RWPE1 (cell line): ENCODE measurements at regions not wholly inside any gene's neighbourhood (a gene's known extent, or its start where the extent isn't known, plus 50 kb on each side); places are given as distances from the start of the nearest gene placed in this dataset.

Source experiments
- CTCF ChIA-PET: fragments of 350-600 bp; sonication (Branson Sonifier 250); formaldehyde crosslinking; extraction: SDS; loops from one replicate; lab custom pipeline; 2021; lab: Yijun Ruan, JAX
- POLR2A ChIA-PET: fragments of 400-600 bp; formaldehyde crosslinking; extraction: SDS; loops from one replicate; lab custom pipeline; 2020; ENCODE audit warnings: antibody characterized with exemption; ENCODE audit not compliant: low non-redundant PET; lab: Yijun Ruan, JAX
- DNase-seq: peaks from one replicate; pipeline ENCODE4 v3.0.0; 2012; ENCODE audit warnings: low spot score
- H3K27ac ChIP-seq: fragments of 450-650 bp; 2 replicates; pipeline ENCODE4 v1.5.1; 2017
- TF ChIP-seq, protein P1 (sequence below): fragments of 450-650 bp; conservative IDR thresholded peaks from 2 replicates; pipeline ENCODE4 v1.5.1; 2017; ENCODE audit warnings: low read depth, mild to moderate bottlenecking

DNA sequence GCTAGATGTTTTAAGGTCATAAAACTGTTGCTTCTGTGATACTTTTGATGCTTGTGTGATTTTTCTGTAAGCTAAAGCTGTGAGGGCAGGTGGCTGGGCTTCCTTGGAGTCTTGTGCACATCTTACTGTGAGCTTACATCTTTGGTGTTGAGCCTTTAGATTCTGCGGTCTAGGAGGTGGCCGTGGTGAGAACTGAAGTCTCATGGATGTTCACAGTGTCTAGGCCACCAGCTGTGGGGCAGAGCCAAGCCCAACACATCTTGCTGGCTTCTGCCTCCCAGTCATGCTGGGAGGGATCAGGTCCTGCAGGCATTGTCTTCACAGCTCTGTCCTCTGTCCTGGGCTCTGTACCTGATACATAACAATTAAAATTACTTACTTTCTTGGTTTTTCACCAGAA, 219.7 kb upstream of the HS6ST1 start:
- CTCF ChIA-PET, result no interaction called here
- DNase-seq, result no peak
- POLR2A ChIA-PET, result no interaction called here
- TF ChIP-seq, protein P1, sequence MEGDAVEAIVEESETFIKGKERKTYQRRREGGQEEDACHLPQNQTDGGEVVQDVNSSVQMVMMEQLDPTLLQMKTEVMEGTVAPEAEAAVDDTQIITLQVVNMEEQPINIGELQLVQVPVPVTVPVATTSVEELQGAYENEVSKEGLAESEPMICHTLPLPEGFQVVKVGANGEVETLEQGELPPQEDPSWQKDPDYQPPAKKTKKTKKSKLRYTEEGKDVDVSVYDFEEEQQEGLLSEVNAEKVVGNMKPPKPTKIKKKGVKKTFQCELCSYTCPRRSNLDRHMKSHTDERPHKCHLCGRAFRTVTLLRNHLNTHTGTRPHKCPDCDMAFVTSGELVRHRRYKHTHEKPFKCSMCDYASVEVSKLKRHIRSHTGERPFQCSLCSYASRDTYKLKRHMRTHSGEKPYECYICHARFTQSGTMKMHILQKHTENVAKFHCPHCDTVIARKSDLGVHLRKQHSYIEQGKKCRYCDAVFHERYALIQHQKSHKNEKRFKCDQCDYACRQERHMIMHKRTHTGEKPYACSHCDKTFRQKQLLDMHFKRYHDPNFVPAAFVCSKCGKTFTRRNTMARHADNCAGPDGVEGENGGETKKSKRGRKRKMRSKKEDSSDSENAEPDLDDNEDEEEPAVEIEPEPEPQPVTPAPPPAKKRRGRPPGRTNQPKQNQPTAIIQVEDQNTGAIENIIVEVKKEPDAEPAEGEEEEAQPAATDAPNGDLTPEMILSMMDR, result no peak
- H3K27ac ChIP-seq, result no peak overlapping the region

DNA sequence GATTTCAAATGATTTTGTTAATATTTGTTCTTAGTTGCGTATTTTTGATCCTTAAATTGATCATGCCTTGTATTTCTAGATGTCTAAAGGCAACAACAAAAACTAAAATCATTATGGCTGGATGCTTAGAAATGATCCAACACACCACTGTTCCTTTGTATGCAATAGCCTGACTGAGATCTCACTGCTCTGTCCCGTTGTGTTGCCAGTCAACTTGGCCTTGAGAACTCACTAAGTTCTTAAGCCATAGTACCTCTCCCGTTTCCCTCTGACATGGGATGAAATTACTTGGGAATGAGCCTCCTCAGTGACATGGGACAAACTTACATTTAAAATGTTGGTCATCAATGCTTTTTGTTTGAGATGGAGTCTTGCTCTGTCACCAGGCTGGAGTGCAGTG, 222.0 kb upstream of the HS6ST1 start:
- DNase-seq, result no peak
- ChIA-PET CTCF (no interaction called here), POLR2A (no interaction called here)
- TF ChIP-seq, protein P1, result no peak
- no peak overlapping the region for H3K27ac ChIP-seq

DNA sequence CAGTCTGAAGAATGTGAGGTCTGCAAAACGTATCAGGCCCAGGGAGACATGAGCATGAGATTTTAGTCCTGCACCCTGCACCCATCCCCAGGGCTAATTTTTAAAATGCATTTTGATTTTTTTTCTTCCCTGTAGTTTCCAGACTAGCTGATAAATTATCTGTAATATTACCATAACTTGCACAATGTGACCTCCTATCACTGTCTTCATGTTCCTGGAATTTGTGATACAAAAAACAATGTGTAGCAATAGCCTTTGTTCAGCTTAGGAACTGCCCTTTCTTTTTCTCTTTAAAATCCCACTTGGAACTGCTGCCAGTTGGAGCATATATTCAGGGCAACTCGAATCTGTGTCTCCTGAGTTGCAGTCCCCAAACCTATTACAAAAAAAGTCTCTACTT, 222.8 kb upstream of the HS6ST1 start:
- CTCF ChIA-PET, result no interaction called here
- POLR2A ChIA-PET, result no interaction called here
- DNase-seq, result no peak
- TF ChIP-seq, protein P1, result no peak
- H3K27ac ChIP-seq, result no peak overlapping the region

DNA sequence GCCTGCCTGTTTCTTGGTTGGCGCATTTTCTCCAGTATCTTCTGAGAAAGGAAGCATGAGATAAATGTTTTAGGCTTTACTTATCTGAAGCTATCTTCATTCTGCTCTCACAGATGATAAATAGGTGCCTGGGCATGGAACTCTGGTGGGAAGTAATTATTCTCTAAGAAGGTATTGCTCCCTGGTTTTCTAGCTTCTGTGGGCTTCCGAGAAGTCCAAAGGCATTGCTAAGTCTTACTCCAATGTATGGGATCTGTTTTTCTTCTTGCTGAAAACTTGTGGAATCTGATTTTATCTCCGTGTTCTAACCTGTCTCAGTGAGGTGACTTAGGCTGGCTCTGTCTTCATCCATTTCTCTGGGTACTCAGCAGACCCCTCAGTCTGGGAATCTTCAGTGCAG, 224.4 kb upstream of the HS6ST1 start:
- DNase-seq, result no peak
- TF ChIP-seq, protein P1, result no peak
- POLR2A ChIA-PET, result no interaction called here
- CTCF ChIA-PET, result no interaction called here
- H3K27ac ChIP-seq, result no peak overlapping the region

DNA sequence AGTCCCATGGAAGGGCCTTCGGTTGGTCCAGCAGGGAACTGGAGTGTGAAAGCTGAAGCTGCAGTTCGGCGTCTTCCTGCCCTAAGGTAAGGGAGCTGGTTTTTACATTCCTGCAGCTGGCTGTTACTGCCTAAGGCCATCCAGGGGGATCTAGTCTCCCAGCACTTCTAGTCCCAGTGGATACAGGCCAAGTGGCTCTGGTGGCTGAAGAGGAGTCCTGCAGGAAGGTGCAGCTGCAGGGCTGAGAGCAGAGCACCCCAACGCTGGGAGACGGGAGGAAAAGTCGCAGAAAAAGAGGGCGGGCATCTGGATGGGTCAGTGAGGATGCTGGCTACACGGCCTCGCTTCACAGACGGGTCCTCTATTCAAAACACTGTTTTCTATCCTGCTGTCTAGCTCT, 225.0 kb upstream of the HS6ST1 start:
- ChIA-PET CTCF (no interaction called here), POLR2A (no interaction called here)
- H3K27ac ChIP-seq, result no peak overlapping the region
- DNase-seq, result no peak
- TF ChIP-seq, protein P1, result no peak

DNA sequence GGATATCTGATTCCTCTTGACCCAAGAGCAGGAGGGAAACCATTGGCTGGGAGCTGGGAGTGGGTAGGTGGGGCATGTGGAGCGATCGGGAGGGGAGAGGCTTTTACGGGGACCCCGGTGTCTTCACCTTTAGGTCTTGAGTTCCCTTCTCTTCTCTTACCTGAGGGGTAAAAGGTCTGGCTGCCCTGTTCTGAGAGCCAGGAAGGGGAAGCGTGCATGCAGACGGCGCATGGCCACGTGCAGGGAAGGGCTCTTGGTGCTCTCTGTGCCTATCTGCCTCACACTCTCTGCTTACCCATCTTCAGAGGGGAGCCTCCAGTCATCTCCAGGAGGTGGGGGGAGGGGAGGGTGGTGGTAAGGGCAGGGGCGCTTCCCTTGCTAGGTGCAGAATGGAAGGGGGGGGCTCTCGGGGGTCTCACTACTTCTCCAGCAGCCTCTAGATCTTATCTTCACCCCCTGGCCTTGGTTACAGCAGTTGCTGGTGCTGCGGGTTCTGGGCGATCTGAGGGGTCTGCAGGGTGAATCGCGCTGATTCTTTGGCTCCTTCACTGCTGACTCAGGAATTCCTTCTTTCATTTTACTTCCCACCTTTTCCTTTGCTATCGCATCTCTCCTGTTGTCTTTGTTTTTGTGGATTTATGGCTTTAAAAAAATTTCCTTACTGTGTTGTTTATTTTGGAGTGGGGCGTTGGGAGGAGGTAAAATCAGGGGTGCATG, 225.8 kb upstream of the HS6ST1 start:
- POLR2A ChIA-PET, result no interaction called here
- CTCF ChIA-PET, result no interaction called here
- TF ChIP-seq, protein P1, result no peak
- no peak for DNase-seq
- H3K27ac ChIP-seq, result no peak overlapping the region
